Astrocyte of the spinal cord (primary cell): ENCODE measurements at regions not wholly inside any gene's neighbourhood (a gene's known extent, or its start where the extent isn't known, plus 50 kb on each side); places are given as distances from the start of the nearest gene placed in this dataset.

Experiments
- DNase-seq: peaks from one replicate; pipeline ENCODE4 v3.0.0; 2011; ENCODE audit warnings: low read depth, low spot score
- H3K4me3 ChIP-seq: 2 replicates; pipeline ENCODE4 v1.5.1; 2011; ENCODE audit warnings: low read depth, mild to moderate bottlenecking, low read length, moderate library complexity
- in situ Hi-C: cut with HindIII; loops from 2 replicates; pipeline ENCODE4 v1.10.0; 2017; ENCODE audit warnings: low sequenced_read_pairs
- TF ChIP-seq, protein P1 (sequence below): IDR thresholded peaks from 2 replicates; pipeline ENCODE4 v1.5.1; 2012; ENCODE audit warnings: low read depth, mild to moderate bottlenecking, low read length, inconsistent platforms

DNA sequence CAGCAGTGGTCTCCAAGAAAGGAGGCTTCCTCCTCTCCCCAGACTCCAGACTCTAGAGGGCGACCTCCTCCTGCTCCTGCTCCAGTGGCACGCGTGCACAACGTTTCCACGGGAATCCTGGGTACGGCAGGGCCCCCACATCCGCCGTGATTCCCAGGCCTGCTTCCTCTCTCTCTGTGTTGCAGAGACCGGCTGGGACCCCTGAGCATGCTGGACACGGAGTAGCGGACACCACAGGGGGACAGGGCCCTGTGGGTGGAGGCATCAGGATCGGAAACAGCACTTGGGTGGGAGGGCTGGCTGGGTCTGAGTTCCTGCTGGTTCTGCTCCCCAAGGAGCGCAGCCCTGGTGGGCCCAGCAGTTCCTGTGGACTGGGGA is 75.9 kb upstream of the SLC35G4 start:
- DNase-seq: no peak
- in situ Hi-C loops: no loop called here
- TF ChIP-seq, protein P1, sequence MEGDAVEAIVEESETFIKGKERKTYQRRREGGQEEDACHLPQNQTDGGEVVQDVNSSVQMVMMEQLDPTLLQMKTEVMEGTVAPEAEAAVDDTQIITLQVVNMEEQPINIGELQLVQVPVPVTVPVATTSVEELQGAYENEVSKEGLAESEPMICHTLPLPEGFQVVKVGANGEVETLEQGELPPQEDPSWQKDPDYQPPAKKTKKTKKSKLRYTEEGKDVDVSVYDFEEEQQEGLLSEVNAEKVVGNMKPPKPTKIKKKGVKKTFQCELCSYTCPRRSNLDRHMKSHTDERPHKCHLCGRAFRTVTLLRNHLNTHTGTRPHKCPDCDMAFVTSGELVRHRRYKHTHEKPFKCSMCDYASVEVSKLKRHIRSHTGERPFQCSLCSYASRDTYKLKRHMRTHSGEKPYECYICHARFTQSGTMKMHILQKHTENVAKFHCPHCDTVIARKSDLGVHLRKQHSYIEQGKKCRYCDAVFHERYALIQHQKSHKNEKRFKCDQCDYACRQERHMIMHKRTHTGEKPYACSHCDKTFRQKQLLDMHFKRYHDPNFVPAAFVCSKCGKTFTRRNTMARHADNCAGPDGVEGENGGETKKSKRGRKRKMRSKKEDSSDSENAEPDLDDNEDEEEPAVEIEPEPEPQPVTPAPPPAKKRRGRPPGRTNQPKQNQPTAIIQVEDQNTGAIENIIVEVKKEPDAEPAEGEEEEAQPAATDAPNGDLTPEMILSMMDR: no peak
- no peak overlapping the region for H3K4me3 ChIP-seq

DNA sequence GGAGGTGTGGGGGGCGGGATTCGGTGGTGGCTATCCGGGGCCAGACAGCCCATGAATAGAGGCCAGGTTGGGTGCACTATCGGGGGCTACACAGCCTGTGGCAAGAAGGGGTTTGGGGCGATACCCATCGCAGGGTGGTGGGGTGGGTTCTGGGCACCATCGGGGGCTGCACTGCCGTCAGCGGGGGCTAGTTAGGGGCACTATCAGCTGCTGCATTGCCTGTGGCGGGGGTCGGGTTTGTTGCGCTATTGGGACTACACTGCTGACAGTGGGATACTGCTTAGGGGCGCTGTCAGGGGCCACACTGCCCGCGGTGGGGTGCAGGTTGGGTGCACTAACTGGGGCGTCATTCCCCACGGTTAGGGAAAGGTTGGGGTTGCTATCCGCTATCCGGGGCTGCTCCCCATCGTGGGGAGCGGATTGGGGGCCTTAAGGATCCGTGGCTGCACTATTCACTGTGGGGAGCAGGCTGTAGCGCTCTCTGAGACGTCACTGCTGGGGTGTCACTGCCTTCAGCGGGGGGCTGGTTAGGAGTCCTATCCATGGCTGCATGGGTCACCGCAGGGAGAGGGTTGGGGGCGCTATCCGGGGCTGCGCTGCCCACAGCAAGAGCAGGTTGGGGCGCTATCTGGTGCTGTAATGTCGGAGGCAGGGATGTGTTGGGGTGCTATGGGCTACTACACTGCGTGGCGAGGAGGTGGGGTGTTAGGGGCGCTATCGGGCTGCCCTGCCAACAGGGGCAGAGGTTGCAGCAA is 76.5 kb upstream of the SLC35G4 start:
- in situ Hi-C loops: no loop called here
- no peak for DNase-seq
- TF ChIP-seq, protein P1: no peak
- no peak overlapping the region for H3K4me3 ChIP-seq

DNA sequence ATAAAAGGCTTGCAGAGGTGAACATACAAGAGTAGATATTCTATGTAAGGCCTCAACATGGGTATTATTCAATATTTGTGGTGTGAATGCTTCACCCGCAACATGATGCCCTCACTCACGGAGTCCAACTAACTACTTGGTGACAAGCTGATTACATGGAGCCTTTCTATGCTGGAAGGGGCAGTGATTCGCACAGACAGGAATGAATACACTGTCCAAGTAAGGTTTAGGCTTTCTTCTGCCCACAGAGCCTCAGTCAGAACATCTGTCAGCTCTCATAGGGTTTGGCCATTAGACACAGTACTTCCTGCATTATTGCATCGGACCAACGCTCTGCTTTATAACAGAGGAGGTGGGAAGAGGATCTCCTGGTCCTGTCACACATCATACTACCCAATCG is 80.3 kb upstream of the SLC35G4 start:
- TF ChIP-seq, protein P1: no peak
- H3K4me3 ChIP-seq: no peak overlapping the region
- in situ Hi-C loops: no loop called here
- DNase-seq: no peak

DNA sequence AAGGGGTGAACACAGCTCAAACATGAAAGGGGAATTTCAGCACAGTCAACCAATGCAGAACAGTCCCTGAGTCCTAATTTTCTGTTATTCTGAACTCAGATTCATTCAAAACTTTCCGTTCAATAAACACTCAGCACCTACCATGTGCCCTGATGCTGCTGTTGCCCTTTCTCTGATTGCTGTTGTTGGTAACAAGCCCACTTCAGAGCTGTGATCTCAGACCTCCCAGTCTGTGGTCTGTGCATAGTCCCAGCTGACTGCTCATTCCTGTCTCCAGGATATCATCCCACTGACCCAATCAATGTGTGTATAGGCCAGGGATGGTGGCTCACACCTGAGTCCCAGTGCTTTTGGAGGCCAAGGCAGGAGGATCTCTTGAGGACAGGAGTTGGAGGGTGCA is 82.7 kb upstream of the SLC35G4 start:
- H3K4me3 ChIP-seq: no peak overlapping the region
- peak; percentile 20 for DNase-seq
- TF ChIP-seq, protein P1: no peak
- in situ Hi-C loops: no loop called here

DNA sequence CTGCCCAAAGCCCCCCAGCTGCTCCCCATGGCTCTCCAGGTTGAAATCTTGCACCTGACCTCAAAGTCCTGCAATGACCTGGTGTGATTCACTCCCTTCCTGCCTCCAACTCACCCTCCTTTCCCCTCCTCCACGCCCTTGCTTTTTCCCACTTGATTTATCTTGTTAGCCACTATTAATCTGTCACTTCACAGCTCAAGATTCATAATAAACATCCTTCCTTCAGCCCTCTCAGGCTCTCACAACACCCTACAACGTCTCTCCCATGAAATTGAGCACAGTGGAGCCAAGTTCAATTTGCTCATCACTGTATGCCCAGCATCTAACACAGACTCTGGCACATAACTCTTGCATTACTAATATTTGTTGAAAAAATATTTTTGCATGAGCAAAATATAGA is 85.6 kb upstream of the SLC35G4 start:
- H3K4me3 ChIP-seq: no peak overlapping the region
- in situ Hi-C loops: no loop called here
- DNase-seq: no peak
- TF ChIP-seq, protein P1: no peak

DNA sequence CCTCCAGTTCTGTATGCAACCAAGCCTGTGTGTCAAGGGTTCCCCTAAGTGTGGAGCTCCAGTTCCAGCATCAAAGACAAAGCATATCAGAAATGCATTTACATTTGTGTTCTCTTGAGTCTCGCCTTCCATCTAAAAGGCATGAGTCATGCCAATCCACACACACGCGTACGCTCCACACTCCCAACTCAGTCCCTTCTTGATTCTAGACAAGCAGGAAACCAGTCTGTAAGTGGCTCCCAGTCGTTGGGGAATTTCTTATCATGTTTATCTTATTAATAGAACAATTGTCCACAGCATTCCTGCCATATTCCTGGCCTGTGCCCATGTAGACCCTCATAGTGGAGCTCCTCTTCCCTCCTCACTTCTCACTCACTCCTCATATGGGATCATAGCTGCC is 86.4 kb upstream of the SLC35G4 start:
- H3K4me3 ChIP-seq: no peak overlapping the region
- TF ChIP-seq, protein P1: no peak
- in situ Hi-C loops: no loop called here
- DNase-seq: no peak
